ENCODE measurements at regions not wholly inside any gene's neighbourhood (a gene's known extent, or its start where the extent isn't known, plus 50 kb on each side); places are given as distances from the start of the nearest gene placed in this dataset.

- ATAC-seq: no peak
- WGBS, 2 donors (ENCODE audit: low coverage in 1 of 2): 67 to 80% methylated on average over 1 of the region's 1 CpG
Observed at GRCh38 chr3:72141264-72141663, 356.3 kb upstream of the PROK2 start.

GRCh38 chr3:72139316-72139715, 354.4 kb upstream of the PROK2 start:
- H3K36me3 ChIP-seq: no peaks in the 10 kb centered on the region
- no peaks in the 10 kb centered on the region for H3K27me3 ChIP-seq
- H3K4me1 ChIP-seq: no peaks in the 10 kb centered on the region
- TF ChIP-seq POLR2AphosphoS5 (IDR thresholded peaks at IDR 0.05) (no peak), EP300 (IDR thresholded peaks at IDR 0.05) (no peak), POLR2A (IDR thresholded peaks at IDR 0.05) (no peak)
- TF ChIP-seq, protein P1, sequence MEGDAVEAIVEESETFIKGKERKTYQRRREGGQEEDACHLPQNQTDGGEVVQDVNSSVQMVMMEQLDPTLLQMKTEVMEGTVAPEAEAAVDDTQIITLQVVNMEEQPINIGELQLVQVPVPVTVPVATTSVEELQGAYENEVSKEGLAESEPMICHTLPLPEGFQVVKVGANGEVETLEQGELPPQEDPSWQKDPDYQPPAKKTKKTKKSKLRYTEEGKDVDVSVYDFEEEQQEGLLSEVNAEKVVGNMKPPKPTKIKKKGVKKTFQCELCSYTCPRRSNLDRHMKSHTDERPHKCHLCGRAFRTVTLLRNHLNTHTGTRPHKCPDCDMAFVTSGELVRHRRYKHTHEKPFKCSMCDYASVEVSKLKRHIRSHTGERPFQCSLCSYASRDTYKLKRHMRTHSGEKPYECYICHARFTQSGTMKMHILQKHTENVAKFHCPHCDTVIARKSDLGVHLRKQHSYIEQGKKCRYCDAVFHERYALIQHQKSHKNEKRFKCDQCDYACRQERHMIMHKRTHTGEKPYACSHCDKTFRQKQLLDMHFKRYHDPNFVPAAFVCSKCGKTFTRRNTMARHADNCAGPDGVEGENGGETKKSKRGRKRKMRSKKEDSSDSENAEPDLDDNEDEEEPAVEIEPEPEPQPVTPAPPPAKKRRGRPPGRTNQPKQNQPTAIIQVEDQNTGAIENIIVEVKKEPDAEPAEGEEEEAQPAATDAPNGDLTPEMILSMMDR (IDR thresholded peaks at IDR 0.05): no peak
- H3K4me3 ChIP-seq: no peak overlapping the region
- 90 to 100% methylated on average over 2 of the region's 2 CpGs for WGBS, 2 donors (ENCODE audit: low coverage in 1 of 2)
- ATAC-seq: no peak
- no peak overlapping the region for H3K27ac ChIP-seq
- H3K9me3 ChIP-seq: no peaks in the 10 kb centered on the region

More at GRCh38 chr3:72141264-72141663, 356.3 kb upstream of the PROK2 start:
- no peaks in the 10 kb centered on the region for H3K27me3 ChIP-seq
- H3K4me1 ChIP-seq: peaks cover 0 to 7% (median 0%) of the 10 kb centered on the region in 3 donors
- H3K27ac ChIP-seq: no peak overlapping the region
- no peaks in the 10 kb centered on the region for H3K36me3 ChIP-seq
- no peaks in the 10 kb centered on the region for H3K9me3 ChIP-seq
- TF ChIP-seq, protein P1 (IDR thresholded peaks at IDR 0.05): no peak
- TF ChIP-seq POLR2AphosphoS5 (IDR thresholded peaks at IDR 0.05): no peak
- H3K4me3 ChIP-seq: no peak overlapping the region

GRCh38 chr3:72137865-72138861, 353.2 kb upstream of the PROK2 start:
- Histone ChIP-seq H3K9me3 (no peaks in the 10 kb centered on the region), H3K27me3 (no peaks in the 10 kb centered on the region), H3K27ac (no peak overlapping the region), H3K36me3 (no peaks in the 10 kb centered on the region), H3K4me3 (no peak overlapping the region), H3K4me1 (no peaks in the 10 kb centered on the region)
- 75 to 85% methylated on average over 4 to 5 of the region's 9 CpGs for WGBS, 2 donors (ENCODE audit: low coverage in 1 of 2)
- TF ChIP-seq, protein P1 (IDR thresholded peaks at IDR 0.05): no peak
- TF ChIP-seq POLR2A (IDR thresholded peaks at IDR 0.05) (no peak), POLR2AphosphoS5 (IDR thresholded peaks at IDR 0.05) (no peak), EP300 (IDR thresholded peaks at IDR 0.05) (no peak)
- ATAC-seq: no peak

GRCh38 chr3:72135636-72136035, 350.7 kb upstream of the PROK2 start:
- Histone ChIP-seq H3K36me3 (no peaks in the 10 kb centered on the region), H3K27ac (no peak overlapping the region), H3K9me3 (no peaks in the 10 kb centered on the region), H3K4me3 (no peak overlapping the region), H3K4me1 (no peaks in the 10 kb centered on the region), H3K27me3 (no peaks in the 10 kb centered on the region)
- 91 to 100% methylated on average over 1 to 4 of the region's 5 CpGs for WGBS, 2 donors (ENCODE audit: low coverage in 1 of 2)
- ATAC-seq: no peak
- TF ChIP-seq POLR2AphosphoS5 (IDR thresholded peaks at IDR 0.05) (no peak), EP300 (IDR thresholded peaks at IDR 0.05) (no peak), POLR2A (IDR thresholded peaks at IDR 0.05) (no peak)
- TF ChIP-seq, protein P1 (IDR thresholded peaks at IDR 0.05): no peak

DNA sequence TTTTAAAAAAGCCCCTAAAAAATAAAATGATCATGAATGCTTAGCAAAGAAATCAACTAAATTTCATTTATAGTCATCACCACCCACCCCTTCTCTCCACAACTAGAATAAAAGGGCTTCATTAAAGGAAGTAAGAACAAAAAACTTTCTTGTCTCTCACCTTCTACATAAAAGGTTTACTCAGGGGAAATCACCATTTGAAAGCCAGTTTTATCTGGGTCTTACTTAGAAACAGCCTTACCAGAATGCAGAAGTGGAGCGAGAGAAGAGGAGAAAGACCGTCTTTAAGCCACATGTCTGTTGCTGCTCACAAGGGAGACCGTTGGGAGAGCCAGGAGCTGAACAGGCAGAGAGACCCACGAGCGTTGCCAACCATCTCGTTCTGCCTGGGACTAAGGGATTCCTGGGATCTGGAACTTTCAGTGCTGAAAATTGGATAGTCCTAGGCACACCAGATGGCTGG, 350.1 kb upstream of the PROK2 start:
- Histone ChIP-seq H3K36me3 (no peaks in the 10 kb centered on the region), H3K27me3 (no peaks in the 10 kb centered on the region)
- WGBS, 2 donors (ENCODE audit: low coverage in 1 of 2): 79 to 93% methylated on average over 2 to 5 of the region's 6 CpGs

More for the DNA sequence above, 350.1 kb upstream of the PROK2 start:
- Histone ChIP-seq H3K4me1 (peaks cover 0 to 2% (median 0%) of the 10 kb centered on the region in 3 donors), H3K27ac (no peak overlapping the region), H3K9me3 (no peaks in the 10 kb centered on the region), H3K4me3 (no peak overlapping the region)
- TF ChIP-seq, protein P1 (IDR thresholded peaks at IDR 0.05): no peak
- TF ChIP-seq POLR2AphosphoS5 (IDR thresholded peaks at IDR 0.05) (no peak), EP300 (IDR thresholded peaks at IDR 0.05) (no peak), POLR2A (IDR thresholded peaks at IDR 0.05) (no peak)
- no peak for ATAC-seq

Measured in gastroesophageal sphincter (tissue), 4 donors.